RPMI8226 (cell line): ENCODE measurements at regions not wholly inside any gene's neighbourhood (a gene's known extent, or its start where the extent isn't known, plus 50 kb on each side); places are given as distances from the start of the nearest gene placed in this dataset.

Experiments
- DNase-seq: peaks from one replicate; pipeline ENCODE4 v3.0.0-alpha.2; 2015

- DNase-seq, result no peak
Measured at GRCh38 chr1:216805233-216805632, 82.0 kb upstream of the ESRRG start.

- no peak for DNase-seq
Measured at GRCh38 chr1:216804111-216804510, 80.9 kb upstream of the ESRRG start.

- DNase-seq, result no peak
Measured at GRCh38 chr1:216794586-216794985, 71.4 kb upstream of the ESRRG start.

GRCh38 chr1:216793973-216794372 is 70.7 kb upstream of the ESRRG start:
- no peak for DNase-seq

GRCh38 chr1:216793303-216793702 is 70.1 kb upstream of the ESRRG start:
- DNase-seq, result no peak

DNA sequence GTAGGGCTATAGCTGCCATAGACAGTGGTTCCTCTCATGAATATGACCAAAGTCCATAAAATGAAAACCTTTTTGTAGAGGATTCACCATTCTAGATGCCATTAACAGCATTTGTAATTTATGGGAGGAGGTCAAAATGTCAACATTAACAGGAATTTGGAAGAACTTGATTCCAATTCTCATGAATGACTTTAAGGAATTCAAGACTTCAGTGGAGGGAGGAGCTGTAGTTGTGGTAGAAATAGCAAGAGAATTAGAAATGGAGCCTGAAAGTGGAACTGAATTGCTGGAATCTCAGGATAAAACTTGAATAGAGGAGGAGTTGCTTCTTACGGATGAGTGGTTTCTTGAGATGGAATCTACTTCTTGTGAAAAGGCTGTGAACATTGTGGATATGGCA is 65.4 kb upstream of the ESRRG start:
- DNase-seq, result no peak

- no peak for DNase-seq
Measured at GRCh38 chr1:216785737-216786136, 62.5 kb upstream of the ESRRG start.

GRCh38 chr1:216785221-216785620 is 62.0 kb upstream of the ESRRG start:
- DNase-seq, result no peak

GRCh38 chr1:216779686-216780085 is 56.5 kb upstream of the ESRRG start:
- no peak for DNase-seq

DNA sequence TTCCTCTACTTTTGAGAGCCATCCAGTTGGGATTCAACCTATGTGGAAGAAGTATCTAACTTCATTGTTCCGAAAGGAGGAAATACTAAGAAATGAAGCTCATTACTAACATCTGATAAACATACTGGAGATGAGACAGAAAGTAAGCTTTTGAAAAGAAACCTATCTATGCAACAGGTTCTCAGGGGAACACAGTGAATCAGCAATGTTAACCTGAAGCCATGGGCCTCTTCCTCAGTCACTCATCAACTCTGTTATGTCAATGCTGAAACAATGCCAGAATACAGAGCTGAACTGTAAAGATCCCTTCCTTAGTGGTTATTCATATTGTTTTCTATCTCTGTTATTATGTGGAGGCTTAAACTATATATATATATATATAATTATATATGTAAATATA is 55.5 kb upstream of the ESRRG start:
- no peak for DNase-seq

DNA sequence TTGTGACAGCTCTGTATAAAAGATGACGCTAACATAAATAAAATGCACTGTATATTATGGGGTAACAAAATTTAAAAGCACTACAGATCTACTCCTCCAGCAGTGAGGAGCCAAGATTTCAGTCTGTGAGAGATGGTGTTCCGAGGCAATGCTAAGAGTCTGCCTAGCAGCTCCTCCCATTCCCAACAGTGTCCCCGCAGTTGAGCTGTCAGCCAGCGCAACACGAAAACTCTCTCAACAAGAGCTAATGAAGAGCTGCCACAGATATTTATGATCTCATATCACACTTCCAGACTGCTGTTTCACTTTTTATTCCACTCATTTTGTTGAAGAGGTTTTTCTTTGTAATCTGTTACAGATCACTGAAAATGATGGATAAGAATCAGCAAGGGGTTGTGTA is 53.9 kb upstream of the ESRRG start:
- DNase-seq, result no peak
